GM19452 (cell line): ENCODE measurements at regions not wholly inside any gene's neighbourhood (a gene's known extent, or its start where the extent isn't known, plus 50 kb on each side); places are given as distances from the start of the nearest gene placed in this dataset.

Experiments
- ATAC-seq: cut with Tn5 transposase; IDR thresholded peaks from one replicate; pipeline ENCODE4 v1.9.1; 2021; ENCODE audit not compliant: unreplicated experiment

GRCh38 chr9:79880626-79881025, 308.9 kb downstream of the TLE4 start:
- ATAC-seq = peak; percentile 42

- no peak for ATAC-seq
Observed at GRCh38 chr9:79877943-79878602, 306.3 kb downstream of the TLE4 start.

- peak; percentile 54 for ATAC-seq
Observed at GRCh38 chr9:79868567-79869189, 296.9 kb downstream of the TLE4 start.

- no peak for ATAC-seq
Observed at GRCh38 chr9:79862921-79863890, 291.4 kb downstream of the TLE4 start.

GRCh38 chr9:79858508-79858907, 286.7 kb downstream of the TLE4 start:
- no peak for ATAC-seq

- ATAC-seq = no peak
Observed at GRCh38 chr9:79857188-79857587, 285.4 kb downstream of the TLE4 start.

GRCh38 chr9:79847074-79847473, 275.3 kb downstream of the TLE4 start:
- ATAC-seq = no peak

GRCh38 chr9:79829566-79830302, 258.0 kb downstream of the TLE4 start:
- no peak for ATAC-seq

- peak; percentile 98 for ATAC-seq
Observed at GRCh38 chr9:79824265-79824664, 252.5 kb downstream of the TLE4 start.

- peak; percentile 86 for ATAC-seq
Observed at GRCh38 chr9:79817438-79818004, 245.8 kb downstream of the TLE4 start.

GRCh38 chr9:79813258-79813638, 241.5 kb downstream of the TLE4 start:
- ATAC-seq = no peak

GRCh38 chr9:79812507-79813257, 240.9 kb downstream of the TLE4 start:
- ATAC-seq = peak; percentile 81

- peak; percentile 30 for ATAC-seq
Observed at GRCh38 chr9:79812099-79812498, 240.3 kb downstream of the TLE4 start.

- ATAC-seq = no peak
Observed at GRCh38 chr9:79809931-79810330, 238.2 kb downstream of the TLE4 start.

GRCh38 chr9:79809316-79809876, 237.6 kb downstream of the TLE4 start:
- no peak for ATAC-seq

- ATAC-seq = no peak
Observed at GRCh38 chr9:79807971-79808370, 236.2 kb downstream of the TLE4 start.

- ATAC-seq = no peak
Observed at GRCh38 chr9:79806086-79806485, 234.3 kb downstream of the TLE4 start.

GRCh38 chr9:79801459-79801858, 229.7 kb downstream of the TLE4 start:
- no peak for ATAC-seq

GRCh38 chr9:79800578-79800977, 228.8 kb downstream of the TLE4 start:
- no peak for ATAC-seq
